HG02588 (cell line): ENCODE measurements at regions not wholly inside any gene's neighbourhood (a gene's known extent, or its start where the extent isn't known, plus 50 kb on each side); places are given as distances from the start of the nearest gene placed in this dataset.
"Not testable (repeated sequence)": the region's sequence is repeated elsewhere in the genome, so short reads cannot be mapped to it uniquely, and the experiment has no call there.

Source experiments
- ATAC-seq: cut with Tn5 transposase; IDR thresholded peaks from one replicate; pipeline ENCODE4 v1.9.1; 2021; ENCODE audit warnings: mild to moderate bottlenecking, moderate library complexity; ENCODE audit not compliant: unreplicated experiment

DNA sequence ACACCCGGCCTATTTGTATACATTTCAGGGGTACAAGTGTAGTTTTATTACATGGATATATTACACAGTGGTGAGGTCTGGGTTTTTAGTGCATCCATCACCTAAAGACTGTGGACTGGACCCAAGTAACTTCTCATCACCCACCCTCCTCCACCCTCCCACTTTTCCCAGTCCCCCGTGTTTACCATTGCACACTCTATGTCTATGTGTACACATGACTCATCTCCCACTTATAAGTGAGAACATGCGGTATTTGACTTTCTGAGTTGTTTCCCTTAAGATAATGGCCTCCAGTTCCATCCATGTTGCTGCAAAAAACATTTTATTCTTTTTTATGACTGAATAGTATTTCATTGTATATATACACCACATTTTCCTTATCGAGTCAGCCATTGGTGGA lies 98.9 kb upstream of the WAC start:
- no peak for ATAC-seq

GRCh38 chr10:28442403-28442802 lies 90.5 kb upstream of the WAC start:
- ATAC-seq: no peak

DNA sequence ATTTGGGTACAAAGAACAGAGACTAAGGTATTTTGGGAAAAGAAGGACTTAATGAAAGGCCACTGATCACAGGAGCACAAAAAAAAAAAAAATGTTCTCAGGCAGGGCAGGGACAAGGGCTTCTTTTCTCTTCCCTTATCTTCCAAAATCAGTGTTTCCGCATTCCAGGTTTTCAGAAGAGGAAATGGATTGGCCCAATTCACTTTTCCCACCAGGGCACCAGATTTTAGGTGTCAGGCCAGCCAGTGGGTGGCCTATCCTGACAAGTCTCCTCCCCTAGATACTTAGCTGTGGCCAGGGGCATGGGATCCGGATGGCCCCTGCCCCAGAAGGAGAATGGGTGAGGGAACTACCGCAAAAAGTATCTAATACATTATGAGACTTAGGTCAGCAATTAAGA lies 88.9 kb upstream of the WAC start:
- ATAC-seq: no peak

DNA sequence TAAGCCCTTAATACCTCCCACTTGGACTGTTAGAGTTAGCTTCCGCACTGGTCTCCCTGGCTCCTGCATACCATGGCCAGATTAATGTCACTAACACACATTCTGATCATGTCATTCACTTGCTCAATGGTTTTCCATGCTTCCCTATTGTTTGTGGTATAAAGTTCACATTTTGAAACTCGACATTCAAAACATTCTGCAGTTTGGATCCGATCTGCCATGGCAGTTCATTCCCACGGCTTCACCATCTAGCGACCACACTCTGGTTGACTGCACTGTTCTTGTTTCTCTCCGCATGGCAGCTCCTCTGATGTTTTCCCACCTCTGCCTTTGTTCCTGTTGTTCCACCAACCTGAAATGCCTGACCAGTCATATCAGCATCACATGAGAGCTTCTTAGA lies 87.4 kb upstream of the WAC start:
- no peak for ATAC-seq

DNA sequence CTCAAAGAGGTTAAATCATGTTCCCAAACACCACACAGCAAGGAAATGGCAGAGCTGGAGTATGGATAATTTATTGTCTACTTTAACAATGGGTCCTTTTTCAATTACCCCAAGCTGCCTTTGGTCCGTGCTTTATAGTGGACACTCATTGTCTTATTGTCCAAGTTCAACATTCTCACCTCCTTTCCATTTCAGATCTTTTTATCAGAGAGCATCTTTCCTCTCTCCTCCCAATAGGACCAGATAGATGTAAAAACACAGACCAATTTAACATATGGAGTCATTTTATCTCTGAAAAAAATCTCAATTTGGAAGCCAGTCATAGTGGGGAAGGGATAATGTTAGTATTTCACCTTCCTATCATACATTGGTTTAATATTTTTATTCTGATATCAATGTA lies 83.5 kb upstream of the WAC start:
- no peak for ATAC-seq

DNA sequence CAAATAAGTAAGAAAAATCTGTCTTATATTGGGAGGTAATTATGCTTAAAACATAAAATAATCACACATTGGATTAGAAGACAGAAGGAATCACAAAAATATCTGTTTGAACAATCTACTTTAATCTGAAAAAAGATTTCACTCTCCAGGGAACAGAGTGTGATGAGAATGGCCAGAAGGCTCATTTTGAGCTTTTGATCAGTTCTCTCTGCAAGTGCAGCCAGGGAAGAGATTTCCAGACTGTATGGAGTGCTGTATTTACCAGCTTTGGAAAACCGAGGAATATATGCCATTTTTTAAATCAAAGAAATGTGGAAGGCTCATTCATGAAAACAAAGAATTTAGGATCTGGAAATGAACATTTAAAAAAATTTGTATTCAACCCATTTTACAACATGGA lies 83.0 kb upstream of the WAC start:
- ATAC-seq: no peak

DNA sequence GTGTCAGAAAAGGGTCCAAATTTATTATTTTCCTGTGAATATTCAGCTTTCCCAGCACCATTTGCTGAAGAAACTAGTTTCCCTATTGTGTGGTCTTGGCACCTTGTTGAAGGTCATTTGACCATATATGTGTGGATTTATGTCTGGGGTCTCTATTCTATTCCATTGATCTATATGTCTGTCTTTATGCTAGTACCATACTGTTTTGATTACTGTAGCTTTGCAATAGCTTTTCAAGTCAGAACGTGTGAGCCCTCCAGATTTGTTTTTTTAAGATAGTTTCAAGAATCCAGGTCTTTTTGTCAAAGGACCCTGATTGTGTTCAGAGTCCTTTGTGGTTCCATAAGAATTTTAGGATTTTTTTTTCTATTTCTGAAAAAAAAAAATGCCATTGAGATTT lies 79.0 kb upstream of the WAC start:
- no peak for ATAC-seq

DNA sequence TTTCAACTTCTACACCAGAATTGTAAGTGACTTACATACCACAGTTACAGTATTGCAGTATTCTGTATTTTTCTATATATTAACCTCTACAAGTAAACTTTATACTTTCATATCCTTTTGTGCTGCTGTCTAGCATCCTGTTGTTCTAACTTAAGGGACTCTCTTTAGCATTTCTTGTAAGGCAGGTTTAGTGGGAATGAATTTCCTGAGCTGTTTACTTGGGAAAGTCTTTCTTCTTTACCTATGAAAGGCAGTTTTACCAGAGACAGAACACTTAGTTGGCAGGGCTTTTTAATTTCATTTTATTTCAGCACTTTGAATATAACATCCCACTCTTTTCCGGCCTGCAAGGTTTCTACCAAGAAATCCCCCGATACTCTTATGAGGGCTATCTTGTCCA lies 75.8 kb upstream of the WAC start:
- no peak for ATAC-seq

DNA sequence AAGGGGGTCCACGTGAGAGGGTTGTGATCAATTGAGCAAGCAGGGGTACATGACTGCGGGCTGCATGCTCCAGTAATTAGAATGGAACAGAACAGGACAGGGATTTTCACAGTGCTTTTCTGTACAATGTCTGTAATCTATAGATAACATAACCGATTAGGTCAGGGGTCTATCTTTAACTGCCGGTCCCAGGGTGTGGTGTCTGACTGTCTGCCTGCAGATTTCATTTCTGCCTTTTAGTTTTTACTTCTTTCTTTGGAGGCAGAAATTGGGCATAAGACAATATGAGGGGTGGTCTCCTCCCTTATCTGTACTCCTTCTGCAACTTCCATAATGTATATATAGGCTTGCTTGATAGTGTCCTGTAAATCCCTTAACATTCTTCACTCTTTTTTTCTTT lies 75.0 kb upstream of the WAC start:
- not testable (repeated sequence) for ATAC-seq

GRCh38 chr10:28459453-28460144 lies 73.3 kb upstream of the WAC start:
- no peak for ATAC-seq

- no peak for ATAC-seq
Measured at GRCh38 chr10:28463141-28463540, 69.8 kb upstream of the WAC start.

DNA sequence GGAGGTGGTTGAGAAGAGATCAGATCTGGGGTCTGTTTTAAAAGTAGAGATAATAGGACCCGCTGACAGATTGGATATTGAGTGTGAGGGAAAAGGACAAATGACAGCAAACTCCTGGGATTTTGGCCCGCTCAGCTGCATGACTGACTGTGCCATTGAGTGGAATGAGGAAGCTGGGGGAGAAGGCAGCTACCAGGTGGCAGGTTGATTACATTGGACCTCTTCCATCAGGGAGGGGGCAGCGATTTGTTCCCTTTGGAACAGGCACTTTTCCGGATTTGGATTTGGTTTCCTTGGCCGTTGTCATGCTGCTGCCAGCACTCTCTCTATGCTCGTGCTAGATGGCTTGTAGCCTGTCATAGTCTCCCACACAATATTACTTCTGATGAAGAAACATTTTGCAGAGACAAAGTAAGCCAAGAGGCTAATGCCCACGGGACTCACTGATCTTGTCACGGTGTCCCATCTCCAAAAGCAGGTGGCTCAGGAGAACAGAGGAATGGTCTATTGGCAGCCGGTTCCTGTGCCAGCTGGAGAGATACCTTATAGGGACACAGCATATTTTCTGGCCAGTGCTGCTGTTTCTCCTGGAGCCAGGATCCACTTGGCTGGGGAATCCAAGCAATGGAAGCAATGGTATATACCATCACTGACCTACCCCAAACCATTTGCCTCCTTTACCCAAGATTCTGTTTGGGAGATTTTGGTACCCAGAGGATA lies 69.1 kb upstream of the WAC start:
- ATAC-seq: no peak

DNA sequence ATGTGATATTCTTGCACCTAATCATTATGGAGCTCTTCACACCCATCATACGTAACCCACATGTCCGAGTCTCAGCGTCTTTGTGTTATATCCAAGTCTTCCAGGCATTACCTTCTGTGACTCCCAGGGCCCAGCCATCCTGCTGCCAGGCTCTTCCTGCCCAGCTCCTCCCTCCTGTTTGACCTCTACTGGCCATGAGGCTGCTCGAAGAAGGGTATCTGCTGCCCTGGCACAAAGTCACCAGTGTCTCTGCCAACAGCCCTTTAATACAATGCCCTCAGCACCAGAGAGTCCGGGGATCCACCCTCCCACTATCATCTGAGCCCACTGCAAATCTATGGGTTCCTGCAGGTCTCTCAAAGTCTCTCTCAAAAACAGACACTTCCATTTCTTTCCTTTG lies 65.3 kb upstream of the WAC start:
- ATAC-seq: no peak

DNA sequence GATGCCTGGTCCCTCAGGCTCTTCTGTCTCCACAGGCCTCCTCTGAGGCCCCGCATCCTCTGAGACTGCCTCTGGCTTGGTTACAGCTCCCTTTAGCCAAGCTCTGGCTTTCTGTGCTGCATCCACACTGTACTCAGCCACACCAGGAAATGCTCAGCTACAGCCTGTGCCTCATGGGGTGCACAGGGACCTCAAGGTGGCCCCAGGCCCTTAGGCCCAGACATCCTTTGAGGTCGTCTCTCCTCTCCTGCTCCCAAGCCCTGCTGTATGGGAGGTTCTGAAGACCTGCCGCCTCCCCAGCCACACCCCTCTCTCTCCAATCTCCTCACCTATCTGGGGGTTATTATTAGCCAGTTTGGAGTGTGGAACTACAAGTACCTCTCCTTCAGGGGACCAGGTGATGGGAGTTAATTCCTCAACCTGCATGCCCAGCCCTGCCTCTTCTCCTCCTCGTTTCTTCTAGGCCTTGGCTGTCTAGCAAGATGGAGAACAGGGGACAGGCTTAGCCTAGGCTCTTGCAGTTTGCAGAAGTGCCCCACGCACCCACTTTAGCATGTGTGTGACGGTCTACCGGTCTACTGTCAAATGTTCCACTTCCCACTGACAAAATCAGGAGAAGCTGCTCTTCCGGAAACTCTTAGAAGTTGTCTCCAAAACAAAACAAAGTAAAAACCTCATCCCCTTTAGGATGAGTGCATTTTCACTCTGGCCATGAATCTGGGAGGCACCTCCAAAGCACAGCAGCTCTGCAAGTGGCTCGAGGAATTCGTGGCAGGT lies 64.0 kb upstream of the WAC start:
- no peak for ATAC-seq

GRCh38 chr10:28470873-28471651 lies 61.9 kb upstream of the WAC start:
- no peak for ATAC-seq

DNA sequence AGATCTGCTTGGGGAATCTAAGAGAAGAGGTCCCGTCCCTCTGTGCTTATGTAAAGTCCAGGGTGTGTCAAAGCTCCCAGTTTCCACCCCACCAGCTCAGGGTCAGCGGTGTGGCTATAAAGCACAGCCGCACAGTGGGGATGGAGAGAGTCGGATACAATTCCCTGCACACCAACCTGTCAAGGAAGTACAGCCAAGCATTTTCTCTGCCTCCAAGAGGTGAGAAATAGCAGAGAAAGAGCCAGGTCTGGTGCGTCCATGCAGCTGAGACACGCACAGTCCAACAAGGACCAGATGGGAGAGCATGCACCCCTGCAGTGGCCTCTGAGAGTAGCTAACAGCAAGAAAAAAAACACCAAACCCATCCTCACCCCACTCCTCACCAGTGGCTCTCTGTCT lies 61.3 kb upstream of the WAC start:
- ATAC-seq: no peak

- no peak for ATAC-seq
Measured at GRCh38 chr10:28478646-28479045, 54.3 kb upstream of the WAC start.

DNA sequence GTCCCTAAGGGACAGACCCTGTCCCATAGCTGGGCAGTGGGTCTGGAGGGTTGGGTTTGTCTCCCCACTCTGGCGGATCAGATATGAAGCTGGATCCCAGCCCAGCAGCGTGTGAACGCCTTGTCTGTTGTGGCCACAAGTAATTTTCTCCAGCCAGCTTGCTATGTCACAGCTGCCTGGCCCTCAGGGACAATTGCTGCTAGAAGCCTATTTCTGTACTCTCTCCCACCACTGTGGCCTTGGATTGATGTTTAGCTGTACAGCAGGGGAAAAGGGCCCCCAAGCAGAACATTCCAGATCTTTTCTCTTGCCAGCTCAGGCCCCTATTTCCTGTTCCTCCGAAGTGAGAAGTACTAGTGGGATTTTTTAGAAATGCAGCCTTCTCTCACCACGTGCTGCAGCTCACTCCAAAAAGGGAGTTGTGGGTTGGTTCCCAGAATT lies 53.5 kb upstream of the WAC start:
- ATAC-seq: no peak

GRCh38 chr10:28479927-28480627 lies 52.8 kb upstream of the WAC start:
- no peak for ATAC-seq

GRCh38 chr10:28480628-28480965 lies 52.3 kb upstream of the WAC start:
- ATAC-seq: no peak

GRCh38 chr10:28481346-28481745 lies 51.6 kb upstream of the WAC start:
- not testable (repeated sequence) for ATAC-seq
